Mammary epithelial cell (primary cell): ENCODE measurements at regions not wholly inside any gene's neighbourhood (a gene's known extent, or its start where the extent isn't known, plus 50 kb on each side); places are given as distances from the start of the nearest gene placed in this dataset.

Experiments
- CTCF ChIP-seq, 2 donors: IDR thresholded peaks in 1 of 2; conservative IDR thresholded peaks in 1 of 2; 2 replicates each; pipeline ENCODE4 v1.5.1; 2011 to 2012; ENCODE audit warnings: inconsistent platforms in 2 of 2, low read length in 2 of 2, mild to moderate bottlenecking in 2 of 2, control low read depth in 1 of 2, low read depth in 1 of 2; ENCODE audit not compliant: insufficient read depth in 1 of 2; ENCODE audit errors: extremely low read depth in 1 of 2
- EZH2 ChIP-seq: IDR thresholded peaks from 2 replicates; pipeline ENCODE4 v1.6.1; 2012; ENCODE audit warnings: low read length, inconsistent platforms, borderline replicate concordance

- TF ChIP-seq CTCF (conservative IDR thresholded peaks at IDR 0.05 in 1 of 2, IDR thresholded peaks at IDR 0.05 in 1 of 2; ENCODE audit: extremely low read depth in 1 of 2, insufficient read depth in 1 of 2, low read depth in 1 of 2, low read length in 2 of 2), result no peak
- TF ChIP-seq EZH2, result no peak
These were observed 407.7 kb downstream of the EPM2A start for GRCh38 chr6:145327586-145327985.
